ENCODE measurements at regions not wholly inside any gene's neighbourhood (a gene's known extent, or its start where the extent isn't known, plus 50 kb on each side); places are given as distances from the start of the nearest gene placed in this dataset.
"Not testable (repeated sequence)": the region's sequence is repeated elsewhere in the genome, so short reads cannot be mapped to it uniquely, and the experiment has no call there.

GRCh38 chr22:16315565-16315964 lies 277.0 kb downstream of the CCT8L2 start:
- TF ChIP-seq CTCF, EZH2phosphoT487 (IDR thresholded peaks at IDR 0.05): not testable (repeated sequence)
